ENCODE measurements at regions not wholly inside any gene's neighbourhood (a gene's known extent, or its start where the extent isn't known, plus 50 kb on each side); places are given as distances from the start of the nearest gene placed in this dataset.

- Histone ChIP-seq H3K9me3 (ENCODE audit: low read length) (no peaks in the 10 kb centered on the region), H3K9me2 (replicated peaks; ENCODE audit: low read length) (no peaks in the 10 kb centered on the region), H4K20me1 (ENCODE audit: low read length) (no peaks in the 10 kb centered on the region), H3K79me2 (ENCODE audit: low read length) (no peaks in the 10 kb centered on the region), H3K9ac (ENCODE audit: low read length) (no peak overlapping the region), H3K4me3 (ENCODE audit: low read length) (no peak overlapping the region), H3K4me1 (ENCODE audit: insufficient read depth, low read length) (no peaks in the 10 kb centered on the region), H3F3A (ENCODE audit: low read length, unreplicated experiment) (no peaks in the 10 kb centered on the region), H3K4me2 (ENCODE audit: low read length) (no peak overlapping the region), H3K27ac (ENCODE audit: low read length) (no peak overlapping the region), H3K27me3 (ENCODE audit: low read length) (no peaks in the 10 kb centered on the region), H2AFZ (ENCODE audit: low read length) (no peak overlapping the region), H3K36me3 (ENCODE audit: low read depth, low read length) (no peaks in the 10 kb centered on the region)
- CTCF ChIA-PET, result no interaction called here
- no peak for DNase-seq
- intact Hi-C loops (cut with micrococcal nuclease), result no loop called here
- no peak for ATAC-seq
- TF ChIP-seq EZH2phosphoT487 (IDR thresholded peaks at IDR 0.05; ENCODE audit: borderline replicate concordance, low read length) (no peak), EZH2 (IDR thresholded peaks at IDR 0.05; ENCODE audit: low read length, unreplicated experiment) (no peak)
- POLR2A ChIA-PET (ENCODE audit: unreplicated experiment), result no interaction called here
- no TSS peak for BruUV-seq (replicated peaks)
Measured at GRCh38 chrX:9141496-9141895, 107.6 kb upstream of the FAM9B start.

- Histone ChIP-seq H3K36me3 (ENCODE audit: low read depth, low read length) (no peaks in the 10 kb centered on the region), H3K79me2 (ENCODE audit: low read length) (no peaks in the 10 kb centered on the region), H3K4me1 (ENCODE audit: insufficient read depth, low read length) (peaks cover 19% of the 10 kb centered on the region), H4K20me1 (ENCODE audit: low read length) (no peaks in the 10 kb centered on the region), H3K27me3 (ENCODE audit: low read length) (no peaks in the 10 kb centered on the region), H3K4me2 (ENCODE audit: low read length) (no peak overlapping the region), H3K9me2 (replicated peaks; ENCODE audit: low read length) (no peaks in the 10 kb centered on the region), H3K27ac (ENCODE audit: low read length) (no peak overlapping the region), H3K9me3 (ENCODE audit: low read length) (no peaks in the 10 kb centered on the region), H3K4me3 (ENCODE audit: low read length) (no peak overlapping the region), H3K9ac (ENCODE audit: low read length) (no peak overlapping the region), H2AFZ (ENCODE audit: low read length) (no peak overlapping the region), H3F3A (ENCODE audit: low read length, unreplicated experiment) (peaks cover 6% of the 10 kb centered on the region)
- no peak for TF ChIP-seq EZH2phosphoT487 (IDR thresholded peaks at IDR 0.05; ENCODE audit: borderline replicate concordance, low read length)
- no peak for TF ChIP-seq EZH2 (IDR thresholded peaks at IDR 0.05; ENCODE audit: low read length, unreplicated experiment)
- TF ChIP-seq CTCF (conservative IDR thresholded peaks at IDR 0.05; ENCODE audit: low read depth, low read length), result no peak
- DNase-seq (no peak), ATAC-seq (no peak)
- CTCF ChIA-PET, result no interaction called here
- BruUV-seq (replicated peaks), result no TSS peak
- POLR2A ChIA-PET (ENCODE audit: unreplicated experiment), result no interaction called here
- intact Hi-C loops (cut with micrococcal nuclease), result no loop called here
Measured at GRCh38 chrX:9144701-9145241, 110.8 kb upstream of the FAM9B start.

- Histone ChIP-seq H4K20me1 (ENCODE audit: low read length) (no peaks in the 10 kb centered on the region), H3K27me3 (ENCODE audit: low read length) (no peaks in the 10 kb centered on the region), H3K27ac (ENCODE audit: low read length) (no peak overlapping the region), H3K4me1 (ENCODE audit: insufficient read depth, low read length) (peaks cover 22% of the 10 kb centered on the region), H3K4me3 (ENCODE audit: low read length) (no peak overlapping the region), H3K9me3 (ENCODE audit: low read length) (peaks cover 5% of the 10 kb centered on the region; the same call in 1 of the 2 replicates), H3K9me2 (replicated peaks; ENCODE audit: low read length) (no peaks in the 10 kb centered on the region), H3K9ac (ENCODE audit: low read length) (no peak overlapping the region), H3K36me3 (ENCODE audit: low read depth, low read length) (peaks cover 5% of the 10 kb centered on the region), H3K79me2 (ENCODE audit: low read length) (no peaks in the 10 kb centered on the region), H3K4me2 (ENCODE audit: low read length) (no peak overlapping the region), H3F3A (ENCODE audit: low read length, unreplicated experiment) (peaks cover 6% of the 10 kb centered on the region), H2AFZ (ENCODE audit: low read length) (no peak overlapping the region)
- TF ChIP-seq EZH2 (IDR thresholded peaks at IDR 0.05; ENCODE audit: low read length, unreplicated experiment) (no peak), EZH2phosphoT487 (IDR thresholded peaks at IDR 0.05; ENCODE audit: borderline replicate concordance, low read length) (no peak), CTCF (conservative IDR thresholded peaks at IDR 0.05; ENCODE audit: low read depth, low read length) (no peak)
- no TSS peak for BruUV-seq (replicated peaks)
- POLR2A ChIA-PET (ENCODE audit: unreplicated experiment), result no interaction called here
- no peak for ATAC-seq
- CTCF ChIA-PET, result no interaction called here
- DNase-seq, result no peak
- intact Hi-C loops (cut with micrococcal nuclease), result no loop called here
Measured at GRCh38 chrX:9146657-9147056, 112.7 kb upstream of the FAM9B start.

All from PC-3 (cell line).